ENCODE measurements at regions not wholly inside any gene's neighbourhood (a gene's known extent, or its start where the extent isn't known, plus 50 kb on each side); places are given as distances from the start of the nearest gene placed in this dataset.
"Not testable (repeated sequence)": the region's sequence is repeated elsewhere in the genome, so short reads cannot be mapped to it uniquely, and the experiment has no call there.

GRCh38 chr10:48055395-48055794 is 55.8 kb upstream of the FAM25C start:
- TF ChIP-seq CTCF (conservative IDR thresholded peaks at IDR 0.05; ENCODE audit: low read depth in 2 of 2); EZH2 (IDR thresholded peaks at IDR 0.05; ENCODE audit: low read depth, unreplicated experiment); ZNF331 (CRISPR knock-in tag; IDR thresholded peaks at IDR 0.05; ENCODE audit: low read depth); REST (IDR thresholded peaks at IDR 0.05; ENCODE audit: unreplicated experiment); POLR2AphosphoS5 (IDR thresholded peaks at IDR 0.05; ENCODE audit: low read depth); ZNF114 (CRISPR knock-in tag; IDR thresholded peaks at IDR 0.05); CREB1 (CRISPR knock-in tag; IDR thresholded peaks at IDR 0.05; ENCODE audit: low read depth); JUNB (IDR thresholded peaks at IDR 0.05; ENCODE audit: unreplicated experiment); EZH2phosphoT487 (IDR thresholded peaks at IDR 0.05; ENCODE audit: unreplicated experiment); ETS1 (IDR thresholded peaks at IDR 0.05); STAT1 (IDR thresholded peaks at IDR 0.05; ENCODE audit: unreplicated experiment); ZNF462 (CRISPR knock-in tag; IDR thresholded peaks at IDR 0.05); NANOG (IDR thresholded peaks at IDR 0.05; ENCODE audit: borderline replicate concordance): not testable (repeated sequence)
